ENCODE measurements at regions not wholly inside any gene's neighbourhood (a gene's known extent, or its start where the extent isn't known, plus 50 kb on each side); places are given as distances from the start of the nearest gene placed in this dataset.
A peak's percentile ranks its signal among the peaks of the same experiment; 100 is the strongest.
"Not testable (repeated sequence)": the region's sequence is repeated elsewhere in the genome, so short reads cannot be mapped to it uniquely, and the experiment has no call there.

DNA sequence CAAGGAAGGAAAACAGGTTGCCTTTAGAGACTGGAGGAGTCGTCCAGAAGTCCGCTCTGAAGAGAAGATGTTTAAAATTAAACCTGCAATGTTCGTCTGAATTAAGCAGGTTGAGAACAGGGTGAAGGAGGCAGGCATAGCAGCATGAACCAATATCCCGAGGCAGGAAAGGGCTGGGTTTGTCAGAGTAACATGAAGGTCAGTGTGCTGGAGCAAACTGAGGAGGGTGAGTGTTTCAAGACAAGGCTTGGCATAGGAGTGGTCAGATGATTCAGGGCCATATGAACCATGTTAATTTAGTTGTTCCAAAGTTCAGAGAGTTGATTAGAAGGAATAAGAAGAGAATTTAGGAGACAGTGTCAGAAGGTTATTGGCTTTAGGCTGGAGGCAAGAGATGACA lies 93.3 kb downstream of the UTRN start:
- POLR2A ChIA-PET: no interaction called here
- Mint-ChIP-seq H3K27me3 (no peaks in the 10 kb centered on the region), H3K4me1 (ENCODE audit: low read depth) (peaks cover 50% of the 10 kb centered on the region), H3K4me3 (no peak overlapping the region), H3K9me3 (peaks cover 16% of the 10 kb centered on the region), H3K36me3 (ENCODE audit: low read depth) (peaks cover 24% of the 10 kb centered on the region), H3K27ac (no peak overlapping the region)
- intact Hi-C loops (cut with micrococcal nuclease): no loop called here
- CTCF ChIA-PET: no interaction called here
- TF ChIP-seq, protein P1, sequence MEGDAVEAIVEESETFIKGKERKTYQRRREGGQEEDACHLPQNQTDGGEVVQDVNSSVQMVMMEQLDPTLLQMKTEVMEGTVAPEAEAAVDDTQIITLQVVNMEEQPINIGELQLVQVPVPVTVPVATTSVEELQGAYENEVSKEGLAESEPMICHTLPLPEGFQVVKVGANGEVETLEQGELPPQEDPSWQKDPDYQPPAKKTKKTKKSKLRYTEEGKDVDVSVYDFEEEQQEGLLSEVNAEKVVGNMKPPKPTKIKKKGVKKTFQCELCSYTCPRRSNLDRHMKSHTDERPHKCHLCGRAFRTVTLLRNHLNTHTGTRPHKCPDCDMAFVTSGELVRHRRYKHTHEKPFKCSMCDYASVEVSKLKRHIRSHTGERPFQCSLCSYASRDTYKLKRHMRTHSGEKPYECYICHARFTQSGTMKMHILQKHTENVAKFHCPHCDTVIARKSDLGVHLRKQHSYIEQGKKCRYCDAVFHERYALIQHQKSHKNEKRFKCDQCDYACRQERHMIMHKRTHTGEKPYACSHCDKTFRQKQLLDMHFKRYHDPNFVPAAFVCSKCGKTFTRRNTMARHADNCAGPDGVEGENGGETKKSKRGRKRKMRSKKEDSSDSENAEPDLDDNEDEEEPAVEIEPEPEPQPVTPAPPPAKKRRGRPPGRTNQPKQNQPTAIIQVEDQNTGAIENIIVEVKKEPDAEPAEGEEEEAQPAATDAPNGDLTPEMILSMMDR (IDR thresholded peaks at IDR 0.05): no peak
- ATAC-seq (no peak), DNase-seq (no peak)

DNA sequence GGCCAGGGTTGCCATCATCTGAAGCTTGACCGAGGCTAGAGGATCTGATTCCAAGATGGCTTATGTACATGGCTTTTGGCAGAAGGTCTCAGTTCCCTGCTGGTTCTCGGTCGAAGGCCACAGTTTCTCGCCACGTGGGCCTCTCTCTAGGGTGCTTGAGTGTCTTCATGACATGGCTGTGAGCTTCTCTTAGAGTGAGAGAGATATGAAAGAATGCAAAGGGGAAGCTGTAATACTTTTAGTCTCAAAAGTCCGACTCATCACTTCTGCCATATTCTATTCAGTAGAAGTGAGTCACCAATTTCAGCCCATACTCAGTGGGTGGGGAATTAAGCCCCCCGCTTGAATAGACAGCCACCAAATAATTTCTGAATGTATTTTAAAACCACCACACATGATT lies 94.2 kb downstream of the UTRN start:
- ChIA-PET CTCF (no interaction called here), POLR2A (no interaction called here)

DNA sequence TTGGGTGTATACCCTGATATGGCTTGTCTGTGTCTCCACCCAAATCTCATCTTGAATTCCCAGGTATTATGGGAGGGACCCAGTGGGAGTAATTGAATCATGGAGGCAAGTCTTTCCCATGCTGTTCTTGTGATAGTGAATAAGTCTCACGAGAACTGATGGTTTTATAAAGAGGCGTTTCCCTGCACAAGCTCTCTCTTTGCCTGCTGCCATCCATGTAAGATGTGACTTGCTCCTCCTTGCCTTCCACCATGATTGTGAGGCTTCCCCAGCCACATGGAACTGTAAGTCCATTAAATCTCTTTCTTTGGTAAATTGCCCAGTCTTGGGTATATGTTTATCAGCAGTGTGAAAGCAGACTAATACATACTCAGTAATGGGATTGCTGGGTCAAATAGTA lies 96.4 kb downstream of the UTRN start:
- not testable (repeated sequence) for H3K27ac Mint-ChIP-seq

More for the DNA sequence above, 94.2 kb downstream of the UTRN start:
- ATAC-seq (peak; percentile 66), DNase-seq (no peak)
- no peak overlapping the region for H3K4me3 Mint-ChIP-seq
- intact Hi-C loops (cut with micrococcal nuclease): no loop called here
- peaks cover 16% of the 10 kb centered on the region for H3K9me3 Mint-ChIP-seq
- peaks cover 24% of the 10 kb centered on the region for H3K36me3 Mint-ChIP-seq (ENCODE audit: low read depth)
- H3K27me3 Mint-ChIP-seq: no peaks in the 10 kb centered on the region
- TF ChIP-seq, protein P1 (IDR thresholded peaks at IDR 0.05): no peak
- peaks cover 51% of the 10 kb centered on the region for H3K4me1 Mint-ChIP-seq (ENCODE audit: low read depth)
- no peak overlapping the region for H3K27ac Mint-ChIP-seq

DNA sequence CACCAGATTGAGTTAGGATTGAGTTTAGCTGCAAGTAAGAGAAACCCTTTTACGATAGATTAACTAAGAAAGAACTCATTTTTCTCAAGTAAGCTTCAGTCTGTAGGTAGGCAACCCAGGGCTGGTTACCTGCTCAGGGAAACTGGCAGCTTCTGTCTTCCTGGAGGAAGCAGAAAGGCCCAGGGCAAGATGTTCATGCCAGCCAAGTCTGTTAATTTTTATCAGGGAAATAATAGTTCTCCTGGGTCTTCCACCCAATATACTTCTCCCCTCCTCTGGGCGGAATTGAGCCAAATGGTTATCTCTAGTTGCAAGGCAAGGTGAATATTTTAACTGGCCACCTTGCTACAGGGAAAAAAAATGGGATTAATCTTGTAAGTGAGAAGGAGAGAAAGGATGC lies 98.2 kb downstream of the UTRN start:
- ATAC-seq (no peak), DNase-seq (no peak)
- H3K4me1 Mint-ChIP-seq (ENCODE audit: low read depth): peaks cover 33% of the 10 kb centered on the region
- TF ChIP-seq, protein P1 (IDR thresholded peaks at IDR 0.05): no peak
- no peak overlapping the region for H3K4me3 Mint-ChIP-seq
- peaks cover 29% of the 10 kb centered on the region for H3K36me3 Mint-ChIP-seq (ENCODE audit: low read depth)
- H3K27me3 Mint-ChIP-seq: no peaks in the 10 kb centered on the region
- intact Hi-C loops (cut with micrococcal nuclease): no loop called here
- peaks cover 16% of the 10 kb centered on the region for H3K9me3 Mint-ChIP-seq
- no peak overlapping the region for H3K27ac Mint-ChIP-seq
- POLR2A ChIA-PET: no interaction called here
- CTCF ChIA-PET: no interaction called here

More for the DNA sequence above, 96.4 kb downstream of the UTRN start:
- H3K27me3 Mint-ChIP-seq; POLR2A ChIA-PET; H3K4me3 Mint-ChIP-seq; DNase-seq; intact Hi-C loops (cut with micrococcal nuclease); CTCF ChIA-PET; ATAC-seq: not testable (repeated sequence)
- H3K36me3 Mint-ChIP-seq (ENCODE audit: low read depth): peaks cover 27% of the 10 kb centered on the region
- H3K4me1 Mint-ChIP-seq (ENCODE audit: low read depth): peaks cover 46% of the 10 kb centered on the region
- H3K9me3 Mint-ChIP-seq: peaks cover 16% of the 10 kb centered on the region

DNA sequence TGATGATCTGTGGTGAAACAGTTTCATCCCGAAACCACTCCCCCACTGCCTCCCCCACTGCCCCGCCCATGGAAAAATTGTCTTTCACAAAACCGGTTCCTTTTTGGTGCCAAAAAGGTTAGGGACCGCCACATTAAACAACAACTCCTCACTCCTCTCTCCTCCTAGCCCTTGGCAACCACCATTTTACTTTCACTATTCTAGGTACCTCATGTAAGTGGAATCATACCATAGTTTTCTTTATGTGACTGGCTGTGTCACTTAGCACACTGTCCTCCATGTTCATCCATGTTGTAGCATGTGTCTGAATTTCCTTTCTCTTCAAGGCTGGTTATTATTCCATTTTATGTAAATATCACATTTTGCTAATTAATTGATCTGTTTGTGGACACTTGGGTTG lies 99.3 kb downstream of the UTRN start:
- no peak for DNase-seq
- Mint-ChIP-seq H3K27ac (no peak overlapping the region), H3K4me3 (no peak overlapping the region), H3K36me3 (ENCODE audit: low read depth) (peaks cover 27% of the 10 kb centered on the region), H3K27me3 (no peaks in the 10 kb centered on the region), H3K9me3 (peaks cover 16% of the 10 kb centered on the region), H3K4me1 (ENCODE audit: low read depth) (peaks cover 24% of the 10 kb centered on the region)
- ATAC-seq: no peak
- CTCF ChIA-PET: interaction anchor here (1.1 kb wide), 1 partner anchor 9 kb away, joined by 3 read pairs; no protein-coding TSS in a partner anchor
- POLR2A ChIA-PET: no interaction called here
- intact Hi-C loops (cut with micrococcal nuclease): no loop called here
- TF ChIP-seq, protein P1 (IDR thresholded peaks at IDR 0.05): no peak

DNA sequence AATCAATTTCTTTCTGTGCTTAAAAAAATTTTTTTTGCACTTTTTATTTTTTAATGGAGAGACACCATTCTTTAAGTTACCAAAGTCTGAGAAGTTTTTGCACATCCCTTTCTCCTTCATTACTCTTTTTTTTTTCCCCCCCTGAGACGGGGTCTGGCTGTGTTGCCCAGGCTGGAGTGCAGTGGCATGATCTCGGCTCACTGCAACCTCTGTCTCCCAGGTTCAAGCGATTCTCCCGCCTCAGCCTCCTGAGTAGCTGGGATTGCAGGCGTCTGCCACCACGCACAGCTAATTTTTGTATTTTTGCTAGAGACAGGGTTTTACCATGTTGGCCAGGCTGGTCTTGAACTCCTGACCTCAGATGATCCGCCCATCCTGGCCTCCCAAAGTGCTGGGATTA lies 104.3 kb downstream of the UTRN start:
- H3K27me3 Mint-ChIP-seq; H3K27ac Mint-ChIP-seq; CTCF ChIA-PET; ATAC-seq; POLR2A ChIA-PET; DNase-seq; H3K9me3 Mint-ChIP-seq; H3K4me3 Mint-ChIP-seq; intact Hi-C loops (cut with micrococcal nuclease): not testable (repeated sequence)
- H3K4me1 Mint-ChIP-seq (ENCODE audit: low read depth): peaks cover 30% of the 10 kb centered on the region
- H3K36me3 Mint-ChIP-seq (ENCODE audit: low read depth): peaks cover 16% of the 10 kb centered on the region
